ENCODE measurements at regions not wholly inside any gene's neighbourhood (a gene's known extent, or its start where the extent isn't known, plus 50 kb on each side); places are given as distances from the start of the nearest gene placed in this dataset.

- Mint-ChIP-seq H3K4me1 (no peaks in the 10 kb centered on the region), H3K36me3 (no peaks in the 10 kb centered on the region), H3K27ac (no peak overlapping the region), H3K27me3 (no peaks in the 10 kb centered on the region), H3K4me3 (no peak overlapping the region), H3K9me3 (peaks cover 5% of the 10 kb centered on the region)
Measured at GRCh38 chr7:89857767-89858166, 296.5 kb upstream of the STEAP1 start.

GRCh38 chr7:89887489-89887888 lies 266.8 kb upstream of the STEAP1 start:
- no peak overlapping the region for H3K27ac Mint-ChIP-seq
- no peaks in the 10 kb centered on the region for H3K4me1 Mint-ChIP-seq
- no peaks in the 10 kb centered on the region for H3K27me3 Mint-ChIP-seq
- no peaks in the 10 kb centered on the region for H3K9me3 Mint-ChIP-seq
- no peaks in the 10 kb centered on the region for H3K36me3 Mint-ChIP-seq
- no peak overlapping the region for H3K4me3 Mint-ChIP-seq

GRCh38 chr7:89908736-89909135 lies 245.5 kb upstream of the STEAP1 start:
- no peaks in the 10 kb centered on the region for H3K4me1 Mint-ChIP-seq
- H3K27me3 Mint-ChIP-seq, result no peaks in the 10 kb centered on the region
- H3K27ac Mint-ChIP-seq, result no peak overlapping the region
- H3K4me3 Mint-ChIP-seq, result no peak overlapping the region
- no peaks in the 10 kb centered on the region for H3K9me3 Mint-ChIP-seq
- no peaks in the 10 kb centered on the region for H3K36me3 Mint-ChIP-seq

- H3K36me3 Mint-ChIP-seq, result no peaks in the 10 kb centered on the region
- no peak overlapping the region for H3K27ac Mint-ChIP-seq
- no peak overlapping the region for H3K4me3 Mint-ChIP-seq
Measured at GRCh38 chr7:89914711-89915110, 239.6 kb upstream of the STEAP1 start.

GRCh38 chr7:89926194-89926593 lies 228.1 kb upstream of the STEAP1 start:
- Mint-ChIP-seq H3K4me1 (no peaks in the 10 kb centered on the region), H3K27ac (no peak overlapping the region), H3K9me3 (no peaks in the 10 kb centered on the region), H3K27me3 (no peaks in the 10 kb centered on the region), H3K4me3 (no peak overlapping the region), H3K36me3 (no peaks in the 10 kb centered on the region)

More at GRCh38 chr7:89914711-89915110, 239.6 kb upstream of the STEAP1 start:
- Mint-ChIP-seq H3K27me3 (no peaks in the 10 kb centered on the region), H3K4me1 (no peaks in the 10 kb centered on the region), H3K9me3 (no peaks in the 10 kb centered on the region)

- no peak overlapping the region for H3K27ac Mint-ChIP-seq
- no peaks in the 10 kb centered on the region for H3K4me1 Mint-ChIP-seq
- no peaks in the 10 kb centered on the region for H3K27me3 Mint-ChIP-seq
- no peaks in the 10 kb centered on the region for H3K9me3 Mint-ChIP-seq
- no peaks in the 10 kb centered on the region for H3K36me3 Mint-ChIP-seq
- no peak overlapping the region for H3K4me3 Mint-ChIP-seq
Measured at GRCh38 chr7:89926701-89927100, 227.6 kb upstream of the STEAP1 start.

- H3K9me3 Mint-ChIP-seq, result no peaks in the 10 kb centered on the region
- no peaks in the 10 kb centered on the region for H3K4me1 Mint-ChIP-seq
- no peak overlapping the region for H3K4me3 Mint-ChIP-seq
- H3K27me3 Mint-ChIP-seq, result no peaks in the 10 kb centered on the region
- H3K36me3 Mint-ChIP-seq, result no peaks in the 10 kb centered on the region
- no peak overlapping the region for H3K27ac Mint-ChIP-seq
Measured at GRCh38 chr7:89927762-89928161, 226.5 kb upstream of the STEAP1 start.

GRCh38 chr7:89928451-89928850 lies 225.8 kb upstream of the STEAP1 start:
- H3K36me3 Mint-ChIP-seq, result no peaks in the 10 kb centered on the region
- H3K27me3 Mint-ChIP-seq, result no peaks in the 10 kb centered on the region
- H3K4me3 Mint-ChIP-seq, result no peak overlapping the region
- H3K4me1 Mint-ChIP-seq, result no peaks in the 10 kb centered on the region
- H3K27ac Mint-ChIP-seq, result no peak overlapping the region
- H3K9me3 Mint-ChIP-seq, result no peaks in the 10 kb centered on the region

GRCh38 chr7:89934101-89934500 lies 220.2 kb upstream of the STEAP1 start:
- Mint-ChIP-seq H3K4me1 (no peaks in the 10 kb centered on the region), H3K4me3 (no peak overlapping the region), H3K27ac (no peak overlapping the region), H3K36me3 (no peaks in the 10 kb centered on the region), H3K9me3 (peaks cover 2% of the 10 kb centered on the region), H3K27me3 (no peaks in the 10 kb centered on the region)

- Mint-ChIP-seq H3K27me3 (no peaks in the 10 kb centered on the region), H3K4me3 (no peak overlapping the region), H3K36me3 (no peaks in the 10 kb centered on the region), H3K4me1 (no peaks in the 10 kb centered on the region), H3K27ac (no peak overlapping the region), H3K9me3 (peaks cover 8% of the 10 kb centered on the region)
Measured at GRCh38 chr7:89943525-89944050, 210.7 kb upstream of the STEAP1 start.

- no peak overlapping the region for H3K27ac Mint-ChIP-seq
- no peaks in the 10 kb centered on the region for H3K4me1 Mint-ChIP-seq
- H3K36me3 Mint-ChIP-seq, result no peaks in the 10 kb centered on the region
Measured at GRCh38 chr7:89958525-89959068, 195.7 kb upstream of the STEAP1 start.

GRCh38 chr7:89966067-89966664 lies 188.1 kb upstream of the STEAP1 start:
- Mint-ChIP-seq H3K4me1 (no peaks in the 10 kb centered on the region), H3K27me3 (no peaks in the 10 kb centered on the region), H3K36me3 (no peaks in the 10 kb centered on the region), H3K27ac (no peak overlapping the region), H3K9me3 (no peaks in the 10 kb centered on the region), H3K4me3 (no peak overlapping the region)

More at GRCh38 chr7:89958525-89959068, 195.7 kb upstream of the STEAP1 start:
- Mint-ChIP-seq H3K9me3 (peaks cover 6% of the 10 kb centered on the region), H3K27me3 (no peaks in the 10 kb centered on the region), H3K4me3 (no peak overlapping the region)

- Mint-ChIP-seq H3K27me3 (no peaks in the 10 kb centered on the region), H3K4me3 (no peak overlapping the region), H3K4me1 (no peaks in the 10 kb centered on the region), H3K36me3 (no peaks in the 10 kb centered on the region), H3K27ac (no peak overlapping the region), H3K9me3 (no peaks in the 10 kb centered on the region)
Measured at GRCh38 chr7:89975577-89975976, 178.7 kb upstream of the STEAP1 start.

GRCh38 chr7:89987665-89988064 lies 166.6 kb upstream of the STEAP1 start:
- Mint-ChIP-seq H3K4me1 (no peaks in the 10 kb centered on the region), H3K36me3 (no peaks in the 10 kb centered on the region), H3K4me3 (no peak overlapping the region), H3K9me3 (peaks cover 10% of the 10 kb centered on the region), H3K27me3 (no peaks in the 10 kb centered on the region), H3K27ac (no peak overlapping the region)

- no peaks in the 10 kb centered on the region for H3K36me3 Mint-ChIP-seq
- H3K27ac Mint-ChIP-seq, result no peak overlapping the region
- H3K9me3 Mint-ChIP-seq, result peaks cover 10% of the 10 kb centered on the region
- H3K4me3 Mint-ChIP-seq, result no peak overlapping the region
- no peaks in the 10 kb centered on the region for H3K27me3 Mint-ChIP-seq
- no peaks in the 10 kb centered on the region for H3K4me1 Mint-ChIP-seq
Measured at GRCh38 chr7:89988074-89988473, 166.2 kb upstream of the STEAP1 start.

- no peak overlapping the region for H3K27ac Mint-ChIP-seq
- no peaks in the 10 kb centered on the region for H3K36me3 Mint-ChIP-seq
- H3K4me1 Mint-ChIP-seq, result no peaks in the 10 kb centered on the region
- peaks cover 10% of the 10 kb centered on the region for H3K9me3 Mint-ChIP-seq
- H3K4me3 Mint-ChIP-seq, result no peak overlapping the region
- H3K27me3 Mint-ChIP-seq, result no peaks in the 10 kb centered on the region
Measured at GRCh38 chr7:89989454-89989853, 164.8 kb upstream of the STEAP1 start.

- H3K4me3 Mint-ChIP-seq, result no peak overlapping the region
Measured at GRCh38 chr7:89994483-89994882, 159.8 kb upstream of the STEAP1 start.

More at GRCh38 chr7:89994483-89994882, 159.8 kb upstream of the STEAP1 start:
- Mint-ChIP-seq H3K27ac (no peak overlapping the region), H3K27me3 (no peaks in the 10 kb centered on the region), H3K9me3 (peaks cover 23% of the 10 kb centered on the region), H3K4me1 (no peaks in the 10 kb centered on the region), H3K36me3 (no peaks in the 10 kb centered on the region)
